DMS79 treated with DMSO at 0.1 percent for 48 hours (cell line): ENCODE measurements at regions not wholly inside any gene's neighbourhood (a gene's known extent, or its start where the extent isn't known, plus 50 kb on each side); places are given as distances from the start of the nearest gene placed in this dataset.

ENCODE experiments used
- DNase-seq: peaks from one replicate; lab custom pipeline; 2025; lab: John Stamatoyannopoulos, UW

- no peak for DNase-seq
Observed at GRCh38 chr9:90400091-90400490, 242.5 kb downstream of the DIRAS2 start.

GRCh38 chr9:90408659-90409058, 234.0 kb downstream of the DIRAS2 start:
- DNase-seq = no peak

DNA sequence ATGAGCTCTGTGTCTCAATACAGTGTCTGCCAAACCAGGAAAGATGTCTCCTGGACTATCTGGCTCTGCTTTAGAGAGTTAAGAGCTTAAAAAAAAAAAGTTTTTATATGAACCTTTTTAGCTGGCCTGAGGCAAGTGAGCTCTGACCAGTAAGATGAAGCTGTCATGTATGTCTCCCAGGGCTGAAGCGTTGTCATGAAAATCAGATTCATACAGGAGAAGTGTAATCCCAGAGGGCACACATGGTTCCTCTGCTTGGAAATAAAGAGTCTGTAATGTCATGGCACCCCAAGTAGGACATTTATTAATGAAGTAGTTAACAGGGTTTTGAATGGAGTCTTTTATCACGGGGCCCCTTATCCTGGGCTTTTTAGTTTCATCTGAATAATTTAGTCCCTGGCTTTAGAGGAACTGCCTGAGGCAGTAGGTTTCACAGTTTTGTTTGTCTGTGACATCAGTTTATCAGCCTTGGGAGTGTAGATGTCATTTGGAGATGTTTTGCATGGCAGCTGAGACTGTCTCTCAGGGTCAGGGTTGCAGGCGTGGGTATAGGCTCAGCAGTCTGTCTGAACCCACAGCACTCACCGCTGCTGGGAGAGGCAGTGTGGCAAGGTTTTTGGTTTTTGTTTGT, 223.3 kb downstream of the DIRAS2 start:
- DNase-seq = no peak

GRCh38 chr9:90420211-90420610, 222.4 kb downstream of the DIRAS2 start:
- DNase-seq = peak; percentile 27

- peak; percentile 57 for DNase-seq
Observed at GRCh38 chr9:90420768-90421513, 221.7 kb downstream of the DIRAS2 start.

- no peak for DNase-seq
Observed at GRCh38 chr9:90421786-90422185, 220.8 kb downstream of the DIRAS2 start.

DNA sequence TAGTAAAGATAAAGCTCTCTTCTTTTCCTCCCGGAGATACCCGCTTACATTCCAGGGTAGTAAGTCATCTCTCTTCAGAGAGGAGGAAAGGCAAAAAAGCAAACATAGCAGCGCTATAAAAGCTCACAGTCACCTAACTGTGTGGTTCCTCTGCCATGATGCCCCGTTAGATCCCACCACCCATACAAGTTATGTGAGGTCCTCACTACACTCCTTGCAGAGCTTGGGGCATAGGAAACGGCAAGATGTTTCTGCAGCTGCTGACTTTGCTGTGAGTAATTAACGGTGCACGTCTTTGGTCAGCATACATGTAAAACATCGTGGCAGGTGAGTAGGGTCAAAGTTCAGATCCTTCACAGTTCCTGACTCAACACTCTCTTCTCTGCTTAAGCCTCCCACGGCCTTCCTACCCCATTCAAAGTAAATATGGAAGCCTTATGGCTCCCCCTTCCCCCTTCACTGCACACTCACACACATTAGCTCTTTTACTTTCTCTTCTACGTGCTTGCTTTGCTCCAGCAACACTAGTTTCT, 218.9 kb downstream of the DIRAS2 start:
- DNase-seq = no peak

DNA sequence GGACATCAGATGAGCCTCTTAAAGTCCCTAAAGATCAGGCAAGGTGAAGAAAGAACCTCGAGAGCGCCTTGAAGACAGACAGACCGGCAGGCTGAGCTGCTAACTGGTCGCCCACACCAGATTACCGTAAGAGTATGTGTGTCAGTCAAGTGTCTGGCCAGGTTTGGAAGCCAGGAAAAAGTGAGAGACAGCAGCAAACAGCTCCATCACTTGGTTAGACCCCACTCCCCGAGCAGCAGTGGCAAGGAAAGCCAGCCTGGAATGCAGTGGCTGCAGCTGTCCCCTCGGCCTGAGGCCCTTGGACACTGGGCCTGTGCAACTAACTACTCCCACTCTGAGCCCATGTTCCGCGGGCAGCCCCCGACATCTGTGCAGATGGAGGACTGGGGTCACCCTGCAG, 214.1 kb downstream of the DIRAS2 start:
- no peak for DNase-seq

DNA sequence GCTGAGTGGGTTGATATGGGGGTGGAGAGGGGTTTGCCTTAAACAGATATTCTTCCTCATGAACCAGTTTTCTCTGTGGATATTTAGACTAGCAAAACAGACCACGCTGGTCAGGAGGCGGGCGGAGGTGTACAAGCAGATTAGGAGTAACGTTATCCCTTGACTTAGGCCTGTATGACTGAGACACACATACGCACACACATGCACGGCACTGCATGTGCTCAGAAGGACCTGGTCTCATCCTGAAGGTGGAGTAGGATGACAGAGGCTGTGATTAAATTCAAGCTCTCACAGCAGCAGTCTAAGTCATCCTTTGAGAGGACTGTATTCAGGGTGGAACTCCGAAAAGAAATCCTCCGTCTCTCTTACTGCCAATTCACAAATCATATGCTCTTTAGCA, 209.7 kb downstream of the DIRAS2 start:
- DNase-seq = peak; percentile 21

DNA sequence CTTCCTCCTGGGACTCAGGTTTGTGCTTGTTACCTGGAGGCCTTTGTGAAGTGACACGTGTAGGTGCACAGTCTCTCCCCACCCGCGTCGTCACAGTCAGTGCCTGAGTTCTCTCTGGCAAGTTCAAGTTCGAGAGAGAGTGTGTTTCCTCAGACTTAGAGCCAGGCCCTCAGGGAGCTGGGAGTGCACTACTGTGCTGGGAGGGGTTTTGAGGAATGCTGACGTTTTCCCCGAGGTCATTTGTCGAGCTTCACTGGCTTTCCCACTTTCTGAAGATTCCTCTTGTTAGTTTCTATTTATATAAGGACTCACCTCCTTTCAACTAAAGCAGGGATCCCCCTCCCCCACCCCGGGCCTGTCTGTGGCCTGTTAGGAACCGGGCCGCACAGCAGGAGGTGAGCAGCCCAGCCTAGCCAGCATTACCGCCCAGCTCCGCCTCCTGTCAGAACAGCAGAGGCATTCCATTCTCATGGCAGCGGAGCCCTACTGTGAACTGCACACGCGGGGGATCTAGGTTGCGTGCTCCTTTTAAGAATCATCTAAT, 209.2 kb downstream of the DIRAS2 start:
- DNase-seq = peak; percentile 58

DNA sequence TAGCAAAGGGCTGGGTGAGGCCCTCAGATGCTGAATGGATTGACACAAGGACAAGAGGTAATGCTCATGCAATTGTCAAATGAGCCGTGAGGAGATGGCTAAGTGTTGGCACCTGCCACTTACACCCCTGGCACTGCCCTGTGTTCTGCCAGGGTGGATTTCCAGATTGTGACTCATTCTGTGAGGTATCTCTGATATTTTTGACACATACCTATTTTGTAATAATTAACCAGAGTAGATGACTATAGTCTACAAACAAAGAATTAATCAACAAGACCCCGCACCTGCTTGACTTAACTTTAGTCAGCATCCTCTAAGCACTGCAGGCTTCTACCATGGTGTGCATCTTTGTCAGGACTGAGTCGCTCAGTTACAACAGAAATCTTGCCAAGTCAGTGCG, 200.8 kb downstream of the DIRAS2 start:
- no peak for DNase-seq

GRCh38 chr9:90442723-90443122, 199.9 kb downstream of the DIRAS2 start:
- DNase-seq = no peak

- no peak for DNase-seq
Observed at GRCh38 chr9:90444609-90445204, 197.9 kb downstream of the DIRAS2 start.

GRCh38 chr9:90445391-90445790, 197.2 kb downstream of the DIRAS2 start:
- no peak for DNase-seq

DNA sequence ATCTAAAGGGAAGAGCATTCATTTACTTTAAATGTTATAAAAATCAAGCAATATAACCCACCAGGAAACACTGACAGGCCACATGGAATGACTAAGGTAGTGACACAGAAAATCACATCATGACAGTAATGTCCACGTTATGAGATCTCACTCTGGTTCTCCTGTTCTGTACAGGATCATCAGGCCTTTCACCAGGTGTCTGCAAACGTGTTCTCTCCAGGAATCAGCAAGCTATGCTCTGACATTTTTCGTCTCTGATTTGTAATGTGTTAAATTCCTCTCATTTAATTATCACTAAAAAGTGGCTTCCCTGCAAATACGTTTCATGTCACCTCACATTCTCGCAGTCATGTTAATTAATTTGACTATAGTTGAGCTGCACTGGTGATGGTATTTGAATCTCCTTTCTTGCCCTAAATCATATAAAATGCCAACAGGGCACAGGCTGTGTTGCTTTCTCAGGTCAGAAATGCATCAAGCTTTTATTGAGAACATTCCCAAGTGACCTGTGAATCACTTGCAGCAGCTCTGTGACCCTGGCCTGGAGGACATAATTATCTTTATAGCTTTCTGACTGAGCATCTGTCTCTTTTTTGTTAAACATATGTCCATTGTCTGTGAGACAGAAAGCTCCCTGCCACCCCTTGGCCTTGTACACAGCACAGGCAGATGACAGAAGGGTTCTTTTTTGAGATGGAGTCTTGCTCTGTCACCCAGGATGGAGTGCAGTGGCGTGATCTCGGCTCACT, 196.2 kb downstream of the DIRAS2 start:
- DNase-seq = no peak

DNA sequence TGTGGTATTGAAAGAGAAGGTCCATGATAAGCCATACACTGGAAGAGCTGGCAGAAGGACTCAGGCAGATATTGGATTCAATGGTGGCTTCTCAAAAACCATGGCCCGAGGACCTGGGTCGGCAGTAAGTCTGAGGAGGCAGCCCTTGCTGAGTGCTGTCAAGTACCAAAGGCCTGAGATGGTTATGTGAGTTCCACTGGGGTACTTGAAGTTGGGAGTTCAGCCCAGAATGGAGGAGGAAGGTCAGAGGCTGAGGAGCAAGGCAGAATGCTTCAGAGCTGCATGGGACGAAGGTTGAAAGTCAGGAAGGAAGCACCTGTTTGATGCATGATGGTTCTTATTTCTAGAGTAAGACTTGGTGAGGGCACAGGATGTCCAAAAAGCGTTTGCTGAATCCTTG, 194.9 kb downstream of the DIRAS2 start:
- no peak for DNase-seq

DNA sequence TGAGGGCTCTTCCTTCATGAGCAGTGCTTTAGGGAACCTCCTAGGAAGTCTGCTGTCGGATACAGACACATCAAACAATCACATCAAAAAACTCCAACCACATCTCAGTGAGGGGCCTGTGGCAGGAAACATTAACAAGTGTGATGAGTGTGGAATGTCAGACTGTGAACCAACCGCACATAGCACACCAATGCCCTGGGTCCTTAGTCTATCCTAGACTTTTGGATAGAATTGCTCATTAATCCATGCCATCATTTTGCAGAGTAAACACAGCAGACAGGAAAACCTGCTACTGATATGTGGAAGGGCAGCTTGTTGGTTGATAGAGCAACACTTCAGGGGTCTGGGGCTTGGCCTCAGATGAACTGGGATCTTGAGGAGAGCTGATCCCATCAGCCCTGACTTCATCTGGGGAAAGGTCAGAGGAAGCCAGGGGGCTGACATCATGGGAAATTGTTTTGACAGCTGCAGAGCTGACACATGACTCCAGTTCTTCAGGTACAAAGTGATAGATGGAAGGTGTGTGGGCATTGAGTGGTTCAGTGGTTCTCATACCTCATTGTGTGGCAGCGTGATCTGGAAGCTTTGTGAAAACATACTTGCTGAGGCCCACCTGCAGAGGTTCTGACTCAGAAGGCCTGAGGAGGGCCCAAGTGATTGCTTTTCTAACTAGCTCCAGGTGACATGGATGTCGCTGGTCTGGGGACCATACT, 193.3 kb downstream of the DIRAS2 start:
- DNase-seq = no peak

DNA sequence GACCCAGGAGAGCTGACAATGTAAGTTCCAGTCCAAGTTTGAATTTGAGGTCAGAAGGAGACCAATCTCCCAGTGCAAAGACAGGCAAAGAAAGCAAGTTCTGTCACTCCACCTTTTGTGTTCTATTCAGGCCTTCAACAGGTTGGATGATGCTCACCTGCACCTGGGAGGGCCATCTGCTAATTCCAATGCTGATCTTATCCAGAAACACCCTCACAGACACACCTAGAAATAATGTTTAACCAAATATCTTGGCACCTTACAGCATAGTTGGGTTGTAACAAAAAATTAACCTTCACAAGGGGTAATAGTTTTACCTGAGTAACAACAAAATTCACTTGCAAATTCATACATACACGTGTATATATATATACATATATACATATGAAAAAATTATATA, 190.8 kb downstream of the DIRAS2 start:
- no peak for DNase-seq

DNA sequence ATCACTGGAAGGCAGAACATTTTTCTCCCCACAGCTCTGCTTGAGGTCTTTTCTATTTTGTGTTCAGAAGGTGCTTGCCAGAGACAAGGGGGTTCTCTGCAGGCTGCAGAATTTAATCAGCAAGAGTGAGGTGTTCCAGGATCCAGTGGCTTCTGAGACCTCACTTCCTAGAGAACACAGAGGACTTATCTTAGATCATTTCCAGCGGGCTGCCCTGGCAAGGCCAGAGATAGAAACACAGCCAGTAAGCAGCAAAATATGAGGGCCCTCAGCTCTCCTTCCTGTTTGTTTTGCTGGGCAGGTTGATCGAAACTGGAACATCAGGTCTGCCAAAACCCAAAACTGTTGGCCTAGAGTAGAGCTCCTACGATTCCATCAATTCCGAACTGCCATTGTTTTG, 187.3 kb downstream of the DIRAS2 start:
- no peak for DNase-seq

- no peak for DNase-seq
Observed at GRCh38 chr9:90457386-90458190, 185.0 kb downstream of the DIRAS2 start.

DNA sequence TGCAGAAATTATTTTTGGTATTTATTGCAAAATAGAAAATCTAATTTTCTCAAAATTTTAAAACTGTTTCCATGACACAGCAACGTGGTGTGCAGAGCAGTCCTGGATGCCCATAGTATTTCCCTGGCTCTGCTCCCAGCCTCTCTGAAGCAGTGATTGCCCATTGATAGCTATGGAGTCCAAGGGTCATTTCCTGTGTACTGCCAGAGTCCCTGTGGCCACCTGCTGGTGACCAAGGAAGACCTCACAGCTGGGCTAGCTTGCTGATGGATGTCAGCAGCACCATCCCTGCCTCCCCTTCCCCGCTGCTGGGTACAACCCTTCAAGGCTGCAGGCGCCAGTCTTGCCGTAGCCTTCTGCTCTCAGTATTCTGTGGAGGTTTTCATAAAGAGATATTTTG, 184.1 kb downstream of the DIRAS2 start:
- DNase-seq = no peak
